ENCODE measurements at regions not wholly inside any gene's neighbourhood (a gene's known extent, or its start where the extent isn't known, plus 50 kb on each side); places are given as distances from the start of the nearest gene placed in this dataset.

DNA sequence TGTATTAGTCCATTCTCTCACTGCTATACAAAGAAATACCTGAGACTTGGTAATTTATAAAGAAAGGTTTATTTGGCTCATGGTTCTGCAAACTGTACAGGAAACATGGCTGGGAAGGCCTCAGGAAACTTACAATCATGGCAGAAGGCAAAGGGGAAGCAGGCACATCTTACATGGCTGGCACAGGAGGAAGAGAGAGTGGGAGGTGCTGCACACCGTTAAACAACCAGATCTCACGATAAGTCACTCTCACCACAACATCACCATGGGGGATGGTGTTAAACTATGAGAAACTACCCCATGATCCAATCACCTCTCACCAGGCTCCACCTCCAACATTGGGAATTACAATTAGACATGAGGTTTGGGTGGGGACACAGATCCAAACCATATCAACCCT is 191.8 kb upstream of the PLXNC1 start:
- H3K9me3 Mint-ChIP-seq: peaks cover 11% of the 10 kb centered on the region

DNA sequence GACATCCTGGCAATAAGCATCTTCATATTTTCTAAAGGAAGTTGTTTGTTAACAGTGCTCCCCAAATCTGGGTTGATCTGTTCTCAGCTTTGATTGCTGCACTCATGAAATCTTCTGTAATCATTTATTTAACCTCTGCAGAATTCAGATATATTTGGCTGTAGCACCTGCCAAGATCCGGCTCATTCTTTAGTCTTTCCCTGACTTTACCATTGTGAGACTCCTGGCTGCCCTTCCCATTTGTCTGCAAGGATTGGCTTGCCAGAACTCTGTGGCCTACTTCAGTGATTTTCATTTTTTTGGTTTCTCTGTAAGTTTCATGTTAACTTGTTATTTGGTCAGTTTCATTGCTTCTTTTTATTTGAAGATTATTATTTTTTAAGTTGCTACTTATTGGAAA is 191.2 kb upstream of the PLXNC1 start:
- H3K9me3 Mint-ChIP-seq: peaks cover 11% of the 10 kb centered on the region
- H3K4me3 Mint-ChIP-seq: no peak overlapping the region
- no peaks in the 10 kb centered on the region for H3K4me1 Mint-ChIP-seq

More for the DNA sequence above, 191.8 kb upstream of the PLXNC1 start:
- Mint-ChIP-seq H3K4me1 (no peaks in the 10 kb centered on the region), H3K27ac (no peak overlapping the region), H3K27me3 (ENCODE audit: low read depth) (no peaks in the 10 kb centered on the region), H3K36me3 (ENCODE audit: low read depth) (no peaks in the 10 kb centered on the region), H3K4me3 (no peak overlapping the region)
- TF ChIP-seq, protein P1, sequence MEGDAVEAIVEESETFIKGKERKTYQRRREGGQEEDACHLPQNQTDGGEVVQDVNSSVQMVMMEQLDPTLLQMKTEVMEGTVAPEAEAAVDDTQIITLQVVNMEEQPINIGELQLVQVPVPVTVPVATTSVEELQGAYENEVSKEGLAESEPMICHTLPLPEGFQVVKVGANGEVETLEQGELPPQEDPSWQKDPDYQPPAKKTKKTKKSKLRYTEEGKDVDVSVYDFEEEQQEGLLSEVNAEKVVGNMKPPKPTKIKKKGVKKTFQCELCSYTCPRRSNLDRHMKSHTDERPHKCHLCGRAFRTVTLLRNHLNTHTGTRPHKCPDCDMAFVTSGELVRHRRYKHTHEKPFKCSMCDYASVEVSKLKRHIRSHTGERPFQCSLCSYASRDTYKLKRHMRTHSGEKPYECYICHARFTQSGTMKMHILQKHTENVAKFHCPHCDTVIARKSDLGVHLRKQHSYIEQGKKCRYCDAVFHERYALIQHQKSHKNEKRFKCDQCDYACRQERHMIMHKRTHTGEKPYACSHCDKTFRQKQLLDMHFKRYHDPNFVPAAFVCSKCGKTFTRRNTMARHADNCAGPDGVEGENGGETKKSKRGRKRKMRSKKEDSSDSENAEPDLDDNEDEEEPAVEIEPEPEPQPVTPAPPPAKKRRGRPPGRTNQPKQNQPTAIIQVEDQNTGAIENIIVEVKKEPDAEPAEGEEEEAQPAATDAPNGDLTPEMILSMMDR (IDR thresholded peaks at IDR 0.05; ENCODE audit: unreplicated experiment in 3 of 3): no peak

DNA sequence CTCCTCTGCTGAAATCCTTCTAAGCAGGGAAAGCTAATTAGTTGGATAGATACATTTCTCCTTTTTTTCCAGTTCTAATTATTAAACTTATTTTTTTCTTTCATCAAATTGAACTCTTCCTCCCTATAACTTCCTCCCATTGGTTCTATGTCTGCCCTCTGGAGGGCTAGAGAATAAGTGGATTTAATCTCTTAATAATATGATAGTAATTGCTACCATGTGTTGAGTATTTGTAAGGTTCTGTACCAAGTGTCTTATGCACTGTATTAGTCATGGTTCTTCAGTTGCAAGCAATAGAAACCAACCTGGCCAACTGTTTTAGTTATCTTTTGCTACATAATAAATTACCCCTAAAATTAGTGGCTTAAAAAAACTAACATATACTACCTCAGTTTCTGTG is 190.5 kb upstream of the PLXNC1 start:
- Mint-ChIP-seq H3K4me1 (no peaks in the 10 kb centered on the region), H3K36me3 (ENCODE audit: low read depth) (no peaks in the 10 kb centered on the region), H3K27me3 (ENCODE audit: low read depth) (no peaks in the 10 kb centered on the region), H3K4me3 (no peak overlapping the region), H3K27ac (no peak overlapping the region), H3K9me3 (peaks cover 15% of the 10 kb centered on the region)
- TF ChIP-seq, protein P1 (IDR thresholded peaks at IDR 0.05; ENCODE audit: unreplicated experiment in 3 of 3): no peak

More for the DNA sequence above, 191.2 kb upstream of the PLXNC1 start:
- TF ChIP-seq, protein P1 (IDR thresholded peaks at IDR 0.05; ENCODE audit: unreplicated experiment in 3 of 3): no peak
- Mint-ChIP-seq H3K27ac (no peak overlapping the region), H3K36me3 (ENCODE audit: low read depth) (no peaks in the 10 kb centered on the region), H3K27me3 (ENCODE audit: low read depth) (no peaks in the 10 kb centered on the region)

DNA sequence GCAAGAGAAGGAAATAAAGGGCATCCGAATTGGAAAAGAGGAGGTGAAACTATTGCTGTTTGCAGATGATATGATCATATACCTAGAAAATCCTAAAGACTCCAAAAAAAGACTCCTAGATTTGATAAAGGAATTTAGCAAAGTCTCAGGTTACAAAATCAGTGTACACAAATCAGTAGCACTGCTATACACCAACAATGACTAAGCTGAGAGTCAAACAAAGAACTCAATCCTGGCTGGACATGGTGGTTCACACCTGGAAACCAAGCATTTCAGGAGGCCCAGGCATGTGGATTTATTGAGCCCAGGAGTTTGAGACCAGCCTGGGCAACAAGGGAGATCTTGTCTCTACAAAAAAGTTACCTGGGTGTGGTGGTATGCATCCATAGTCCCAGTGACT is 188.7 kb upstream of the PLXNC1 start:
- H3K9me3 Mint-ChIP-seq: peaks cover 27% of the 10 kb centered on the region
- H3K4me3 Mint-ChIP-seq: no peak overlapping the region
- H3K36me3 Mint-ChIP-seq (ENCODE audit: low read depth): no peaks in the 10 kb centered on the region
- H3K27ac Mint-ChIP-seq: no peak overlapping the region
- H3K27me3 Mint-ChIP-seq (ENCODE audit: low read depth): no peaks in the 10 kb centered on the region
- H3K4me1 Mint-ChIP-seq: no peaks in the 10 kb centered on the region
- TF ChIP-seq, protein P1 (IDR thresholded peaks at IDR 0.05; ENCODE audit: unreplicated experiment in 3 of 3): no peak

DNA sequence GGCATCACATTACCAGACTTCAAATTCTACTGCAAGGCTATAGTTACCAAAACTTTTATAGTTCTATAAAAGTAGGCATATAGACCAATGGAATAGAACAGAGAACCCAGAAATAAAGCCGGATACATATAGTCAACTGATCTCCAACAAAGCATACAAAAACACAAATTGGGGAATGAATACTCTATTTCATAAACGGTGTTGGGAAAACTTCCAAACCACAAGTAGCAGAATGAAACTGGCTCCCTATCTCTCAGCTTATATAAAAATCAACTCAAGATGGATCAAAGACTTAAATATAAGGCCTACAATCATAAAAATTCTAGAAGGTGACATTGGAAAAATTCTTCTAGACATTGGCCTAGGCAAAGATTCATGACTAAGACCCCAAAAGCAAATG is 187.9 kb upstream of the PLXNC1 start:
- TF ChIP-seq, protein P1 (IDR thresholded peaks at IDR 0.05; ENCODE audit: unreplicated experiment in 3 of 3): no peak
- Mint-ChIP-seq H3K9me3 (peaks cover 27% of the 10 kb centered on the region), H3K27me3 (ENCODE audit: low read depth) (no peaks in the 10 kb centered on the region), H3K27ac (no peak overlapping the region), H3K36me3 (ENCODE audit: low read depth) (no peaks in the 10 kb centered on the region), H3K4me3 (no peak overlapping the region), H3K4me1 (no peaks in the 10 kb centered on the region)

DNA sequence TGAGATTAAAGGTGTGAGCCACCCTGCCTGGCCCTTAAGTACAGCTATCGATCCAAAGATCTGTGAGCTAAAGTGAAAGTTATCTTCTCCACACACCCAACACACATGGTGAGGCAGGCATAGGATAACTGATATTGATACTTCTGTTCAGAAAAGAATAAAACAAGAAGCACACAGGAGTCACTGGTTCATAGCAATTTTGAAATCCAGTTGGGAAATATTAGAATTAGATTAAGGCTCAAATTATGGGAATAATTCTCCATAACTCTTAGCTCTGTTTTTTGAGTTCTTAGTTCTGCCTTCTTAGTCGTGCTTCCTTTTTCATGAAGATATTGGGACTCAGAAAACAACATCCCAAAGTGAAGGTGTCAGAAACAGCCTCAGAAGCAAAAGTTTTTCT is 186.0 kb upstream of the PLXNC1 start:
- Mint-ChIP-seq H3K36me3 (ENCODE audit: low read depth) (no peaks in the 10 kb centered on the region), H3K27me3 (ENCODE audit: low read depth) (no peaks in the 10 kb centered on the region), H3K4me1 (no peaks in the 10 kb centered on the region), H3K27ac (no peak overlapping the region), H3K4me3 (no peak overlapping the region), H3K9me3 (peaks cover 24% of the 10 kb centered on the region)
- TF ChIP-seq, protein P1 (IDR thresholded peaks at IDR 0.05; ENCODE audit: unreplicated experiment in 3 of 3): no peak
